Fibroblast of the aortic adventitia (primary cell): ENCODE measurements at regions not wholly inside any gene's neighbourhood (a gene's known extent, or its start where the extent isn't known, plus 50 kb on each side); places are given as distances from the start of the nearest gene placed in this dataset.

Experiments
- DNase-seq: peaks from one replicate; pipeline ENCODE4 v3.0.0-alpha.2; 2010; ENCODE audit warnings: low read depth
- H3K4me3 ChIP-seq: 2 replicates; pipeline ENCODE4 v1.5.1; 2011; ENCODE audit warnings: low read depth, mild to moderate bottlenecking, control low read depth, low read length, moderate library complexity
- CTCF ChIP-seq: IDR thresholded peaks from 2 replicates; pipeline ENCODE4 v1.5.1; 2011; ENCODE audit warnings: mild to moderate bottlenecking, low read length, control low read depth, inconsistent platforms; ENCODE audit not compliant: insufficient read depth

GRCh38 chr13:30074955-30075614, 224.7 kb upstream of the UBL3 start:
- TF ChIP-seq CTCF: no peak
- no peak for DNase-seq
- H3K4me3 ChIP-seq: no peak overlapping the region

- no peak overlapping the region for H3K4me3 ChIP-seq
- no peak for DNase-seq
- TF ChIP-seq CTCF: no peak
Measured at GRCh38 chr13:30074431-30074830, 224.0 kb upstream of the UBL3 start.

GRCh38 chr13:30072818-30073186, 222.4 kb upstream of the UBL3 start:
- DNase-seq: no peak
- no peak overlapping the region for H3K4me3 ChIP-seq
- TF ChIP-seq CTCF: no peak

GRCh38 chr13:30071969-30072817, 221.8 kb upstream of the UBL3 start:
- H3K4me3 ChIP-seq: no peak overlapping the region
- DNase-seq: no peak
- TF ChIP-seq CTCF: no peak

- no peak overlapping the region for H3K4me3 ChIP-seq
- no peak for DNase-seq
- no peak for TF ChIP-seq CTCF
Measured at GRCh38 chr13:30065181-30065580, 214.8 kb upstream of the UBL3 start.

GRCh38 chr13:30063892-30064291, 213.5 kb upstream of the UBL3 start:
- no peak overlapping the region for H3K4me3 ChIP-seq
- DNase-seq: no peak
- no peak for TF ChIP-seq CTCF
